Peyer's patch (tissue), 4 donors: ENCODE measurements at regions not wholly inside any gene's neighbourhood (a gene's known extent, or its start where the extent isn't known, plus 50 kb on each side); places are given as distances from the start of the nearest gene placed in this dataset.
"Not testable (repeated sequence)": the region's sequence is repeated elsewhere in the genome, so short reads cannot be mapped to it uniquely, and the experiment has no call there.

Source experiments
- DNase-seq, 3 donors: peaks; one replicate each; pipeline ENCODE4 v3.0.0-alpha.2; 2017 to 2019
- H3K27ac ChIP-seq, 4 donors: fragments of 200-600 bp; sonication (generic); one replicate each; pipeline ENCODE4 v1.5.1; 2016 to 2019
- H3K27me3 ChIP-seq, 2 donors: fragments of 200-600 bp; sonication (generic); one replicate each; pipeline ENCODE4 v1.5.1; 2019
- H3K36me3 ChIP-seq, 3 donors: fragments of 200-600 bp; sonication (generic); one replicate each; pipeline ENCODE4 v1.5.1; 2016 to 2019
- H3K4me1 ChIP-seq, 4 donors: fragments of 200-600 bp; sonication (generic); one replicate each; pipeline ENCODE4 v1.5.1; 2016 to 2019
- H3K4me3 ChIP-seq, 4 donors: fragments of 200-600 bp; sonication (generic); 1 replicate in 3 of 4; 2 replicates in 1 of 4; pipeline ENCODE4 v1.5.1; 2016 to 2019; ENCODE audit warnings: mild to moderate bottlenecking in 1 of 4
- H3K9me3 ChIP-seq, 4 donors: fragments of 200-600 bp; sonication (generic); one replicate each; pipeline ENCODE4 v1.5.1; 2016 to 2019; ENCODE audit warnings: mild to moderate bottlenecking in 1 of 4
- POLR2A ChIP-seq, 2 donors: fragments of 450-650 bp; IDR thresholded peaks; one replicate each; pipeline ENCODE4 v1.5.1; 2017; ENCODE audit warnings: antibody characterized with exemption in 2 of 2, mild to moderate bottlenecking in 2 of 2, moderate library complexity in 2 of 2
- TF ChIP-seq, protein P1 (sequence below), 6 experiments: fragments of 450-650 bp in 4 of 6; fragments of 200-600 bp in 2 of 6; sonication (generic) in 1 of 6; IDR thresholded peaks; one replicate each; pipeline ENCODE4 v1.5.1; 2017 to 2019; ENCODE audit warnings: antibody characterized with exemption in 6 of 6, mild to moderate bottlenecking in 3 of 6, moderate library complexity in 1 of 6

DNA sequence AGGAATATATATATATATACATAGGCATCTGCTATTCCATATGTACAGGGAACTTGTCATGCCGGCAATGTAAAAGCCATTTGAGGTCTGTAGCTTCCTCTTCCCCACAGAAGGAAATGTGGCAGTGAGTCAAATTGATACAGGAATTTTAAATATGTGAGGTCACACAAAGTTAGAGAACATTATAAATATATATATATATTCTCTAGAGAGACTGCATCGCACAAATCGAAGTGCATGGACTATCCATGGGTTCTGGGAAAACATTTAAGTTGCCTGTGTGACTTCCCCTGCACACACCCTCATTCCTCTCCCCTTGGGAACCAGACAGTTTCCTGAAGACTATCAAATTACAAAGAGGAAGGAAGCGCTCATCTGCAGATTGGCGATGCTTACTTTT is 100.9 kb upstream of the CCDC91 start:
- Histone ChIP-seq H3K9me3 (no peaks in the 10 kb centered on the region), H3K27me3 (no peaks in the 10 kb centered on the region), H3K36me3 (no peaks in the 10 kb centered on the region), H3K4me1 (no peaks in the 10 kb centered on the region), H3K27ac (no peak overlapping the region), H3K4me3 (no peak overlapping the region)
- DNase-seq, result no peak
- TF ChIP-seq POLR2A (IDR thresholded peaks at IDR 0.05), result no peak
- TF ChIP-seq, protein P1, sequence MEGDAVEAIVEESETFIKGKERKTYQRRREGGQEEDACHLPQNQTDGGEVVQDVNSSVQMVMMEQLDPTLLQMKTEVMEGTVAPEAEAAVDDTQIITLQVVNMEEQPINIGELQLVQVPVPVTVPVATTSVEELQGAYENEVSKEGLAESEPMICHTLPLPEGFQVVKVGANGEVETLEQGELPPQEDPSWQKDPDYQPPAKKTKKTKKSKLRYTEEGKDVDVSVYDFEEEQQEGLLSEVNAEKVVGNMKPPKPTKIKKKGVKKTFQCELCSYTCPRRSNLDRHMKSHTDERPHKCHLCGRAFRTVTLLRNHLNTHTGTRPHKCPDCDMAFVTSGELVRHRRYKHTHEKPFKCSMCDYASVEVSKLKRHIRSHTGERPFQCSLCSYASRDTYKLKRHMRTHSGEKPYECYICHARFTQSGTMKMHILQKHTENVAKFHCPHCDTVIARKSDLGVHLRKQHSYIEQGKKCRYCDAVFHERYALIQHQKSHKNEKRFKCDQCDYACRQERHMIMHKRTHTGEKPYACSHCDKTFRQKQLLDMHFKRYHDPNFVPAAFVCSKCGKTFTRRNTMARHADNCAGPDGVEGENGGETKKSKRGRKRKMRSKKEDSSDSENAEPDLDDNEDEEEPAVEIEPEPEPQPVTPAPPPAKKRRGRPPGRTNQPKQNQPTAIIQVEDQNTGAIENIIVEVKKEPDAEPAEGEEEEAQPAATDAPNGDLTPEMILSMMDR (IDR thresholded peaks at IDR 0.05), result no peak

DNA sequence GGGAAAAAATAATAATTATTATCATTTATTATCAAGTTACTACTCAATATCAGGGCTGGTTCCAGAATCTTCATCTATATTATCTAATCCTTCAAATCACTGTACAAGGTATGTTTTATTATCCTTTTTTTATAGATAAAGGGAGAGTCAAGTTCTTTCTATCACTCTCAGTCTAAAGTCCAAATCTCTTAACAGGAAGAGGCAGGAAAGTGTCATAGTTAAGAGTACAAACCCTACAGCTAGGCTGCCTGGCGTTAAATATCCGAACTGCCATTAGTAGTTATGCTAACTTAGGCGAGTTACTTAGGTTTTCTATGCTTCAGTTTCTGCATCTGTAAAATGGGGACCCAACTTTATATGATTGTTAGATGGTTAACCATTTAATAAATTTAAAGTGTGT is 99.4 kb upstream of the CCDC91 start:
- Histone ChIP-seq H3K4me3 (no peak overlapping the region), H3K27ac (no peak overlapping the region), H3K27me3 (no peaks in the 10 kb centered on the region), H3K9me3 (no peaks in the 10 kb centered on the region), H3K4me1 (no peaks in the 10 kb centered on the region), H3K36me3 (no peaks in the 10 kb centered on the region)
- no peak for DNase-seq
- TF ChIP-seq, protein P1 (IDR thresholded peaks at IDR 0.05), result peak in 3 of 6 experiments; percentile 34 to 45 (median 45)
- TF ChIP-seq POLR2A (IDR thresholded peaks at IDR 0.05), result no peak

DNA sequence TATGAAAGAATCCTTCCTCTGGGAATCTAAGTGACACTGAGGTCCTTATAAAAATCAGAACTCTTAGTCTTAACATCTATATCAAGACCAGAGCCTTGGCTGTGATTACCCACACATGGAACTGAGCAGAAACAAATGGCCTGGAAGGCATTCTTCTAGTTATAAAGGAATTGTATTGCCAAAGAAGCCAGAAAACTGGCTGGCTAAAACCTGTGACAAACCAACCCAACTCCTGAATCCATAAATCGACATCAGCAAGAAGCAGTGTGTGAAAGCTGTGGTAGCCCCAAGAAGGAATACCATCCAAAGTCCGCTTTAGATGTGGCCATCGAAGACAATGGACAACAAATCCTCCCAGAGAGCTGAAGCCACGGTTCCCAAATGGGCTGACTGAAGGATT is 97.9 kb upstream of the CCDC91 start:
- Histone ChIP-seq H3K4me1 (no peaks in the 10 kb centered on the region), H3K27ac (no peak overlapping the region), H3K4me3 (no peak overlapping the region), H3K9me3 (no peaks in the 10 kb centered on the region), H3K36me3 (no peaks in the 10 kb centered on the region), H3K27me3 (no peaks in the 10 kb centered on the region)
- TF ChIP-seq POLR2A (IDR thresholded peaks at IDR 0.05), result no peak
- TF ChIP-seq, protein P1 (IDR thresholded peaks at IDR 0.05), result no peak
- DNase-seq, result no peak

DNA sequence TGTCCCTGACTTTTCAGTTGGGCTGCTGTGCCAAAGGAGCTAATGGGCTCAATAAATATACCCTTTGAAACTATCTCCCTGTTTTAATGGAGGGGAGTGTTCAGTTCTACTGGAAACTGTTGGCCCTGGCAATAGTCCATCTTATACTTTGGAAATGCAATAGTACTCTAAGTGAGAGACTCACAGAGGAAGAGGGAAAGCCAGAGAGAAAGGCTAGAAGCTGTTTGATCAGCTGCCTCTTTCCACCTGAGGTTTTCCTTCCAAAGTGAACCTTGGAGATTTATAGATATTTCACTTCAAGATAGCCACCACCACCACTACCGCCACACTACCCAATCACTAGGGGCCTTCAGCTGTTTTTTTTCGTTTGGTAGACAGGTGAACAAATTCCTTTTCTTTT is 93.6 kb upstream of the CCDC91 start:
- no peak overlapping the region for H3K27ac ChIP-seq

DNA sequence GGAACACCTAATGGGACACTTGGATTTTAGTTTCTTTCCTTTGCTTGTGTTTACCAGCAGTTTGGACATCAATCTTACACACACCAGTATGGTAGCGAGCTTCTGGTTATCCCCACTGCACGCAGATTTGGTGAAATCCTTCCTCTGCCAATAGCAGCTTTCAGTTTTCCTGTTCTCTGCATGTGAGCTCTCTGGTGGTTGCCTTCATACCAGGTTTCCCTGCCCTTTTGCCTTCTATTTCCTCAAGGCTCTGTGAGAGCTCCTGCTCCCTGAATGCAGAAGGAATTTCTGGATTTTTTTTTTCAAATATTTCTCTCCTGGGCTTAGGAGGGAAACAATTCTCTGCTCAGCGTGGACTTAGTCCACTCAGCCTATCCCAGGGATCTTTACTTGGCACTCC is 93.0 kb upstream of the CCDC91 start:
- Histone ChIP-seq H3K4me3 (no peak overlapping the region), H3K9me3 (no peaks in the 10 kb centered on the region), H3K36me3 (no peaks in the 10 kb centered on the region), H3K4me1 (no peaks in the 10 kb centered on the region), H3K27ac (no peak overlapping the region), H3K27me3 (no peaks in the 10 kb centered on the region)
- TF ChIP-seq POLR2A (IDR thresholded peaks at IDR 0.05), result no peak
- TF ChIP-seq, protein P1 (IDR thresholded peaks at IDR 0.05), result no peak
- no peak for DNase-seq

More for the DNA sequence above, 93.6 kb upstream of the CCDC91 start:
- H3K36me3 ChIP-seq, result no peaks in the 10 kb centered on the region
- DNase-seq, result no peak
- no peak overlapping the region for H3K4me3 ChIP-seq
- no peaks in the 10 kb centered on the region for H3K9me3 ChIP-seq
- H3K27me3 ChIP-seq, result no peaks in the 10 kb centered on the region
- no peak for TF ChIP-seq POLR2A (IDR thresholded peaks at IDR 0.05)
- TF ChIP-seq, protein P1 (IDR thresholded peaks at IDR 0.05), result no peak
- no peaks in the 10 kb centered on the region for H3K4me1 ChIP-seq

DNA sequence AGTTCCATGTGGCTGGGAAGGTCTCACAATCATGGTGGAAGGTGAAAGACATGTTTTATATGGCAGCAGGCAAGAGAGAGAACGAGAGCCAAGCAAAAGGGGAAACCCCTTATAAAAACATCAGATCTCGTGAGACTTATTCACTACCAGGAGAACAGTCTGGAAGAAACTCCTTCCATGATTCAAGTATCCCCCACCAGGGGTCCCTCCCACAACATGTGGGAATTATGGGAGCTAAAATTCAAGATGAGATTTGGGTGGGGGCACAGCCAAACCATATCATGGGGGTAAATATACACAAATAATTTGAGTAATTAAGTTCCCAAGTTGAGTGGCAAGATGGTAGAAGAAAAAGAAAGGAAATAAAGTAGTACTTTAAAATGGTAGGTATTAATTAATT is 91.0 kb upstream of the CCDC91 start:
- not testable (repeated sequence) for DNase-seq, H3K27me3 ChIP-seq, H3K9me3 ChIP-seq, H3K4me3 ChIP-seq, H3K36me3 ChIP-seq, H3K27ac ChIP-seq, H3K4me1 ChIP-seq
